SK-N-SH (cell line): ENCODE measurements at regions not wholly inside any gene's neighbourhood (a gene's known extent, or its start where the extent isn't known, plus 50 kb on each side); places are given as distances from the start of the nearest gene placed in this dataset.

Source experiments
- CHD2 ChIP-seq: fragments of 150-350 bp; IDR thresholded peaks from 2 replicates; pipeline ENCODE4 v1.6.1; 2018; ENCODE audit warnings: low read length; ENCODE audit not compliant: partially characterized antibody
- GABPA ChIP-seq: IDR thresholded peaks from 2 replicates; pipeline ENCODE4 v1.4.0; 2012; ENCODE audit warnings: low read depth, mild to moderate bottlenecking
- NRF1 ChIP-seq: IDR thresholded peaks from 2 replicates; pipeline ENCODE4 v1.6.1; 2012; ENCODE audit warnings: low read depth, mild to moderate bottlenecking, low read length
- RXRA ChIP-seq: IDR thresholded peaks from 2 replicates; pipeline ENCODE4 v1.4.0; 2012; ENCODE audit warnings: low read depth, mild to moderate bottlenecking, borderline replicate concordance
- TCF12 ChIP-seq: IDR thresholded peaks from 2 replicates; pipeline ENCODE4 v1.4.0; 2012
- TEAD4 ChIP-seq: IDR thresholded peaks from 2 replicates; pipeline ENCODE4 v1.4.0; 2012; ENCODE audit warnings: mild to moderate bottlenecking, borderline replicate concordance; ENCODE audit not compliant: insufficient read depth
- YY1 ChIP-seq: IDR thresholded peaks from 2 replicates; pipeline ENCODE4 v1.4.0; 2012; ENCODE audit warnings: low read depth, mild to moderate bottlenecking
- TF ChIP-seq, protein P1 (sequence below): fragments of 200-600 bp; sonication (generic); IDR thresholded peaks from 2 replicates; pipeline ENCODE4 v1.6.1; 2017; ENCODE audit warnings: antibody characterized with exemption, mild to moderate bottlenecking, moderate library complexity

DNA sequence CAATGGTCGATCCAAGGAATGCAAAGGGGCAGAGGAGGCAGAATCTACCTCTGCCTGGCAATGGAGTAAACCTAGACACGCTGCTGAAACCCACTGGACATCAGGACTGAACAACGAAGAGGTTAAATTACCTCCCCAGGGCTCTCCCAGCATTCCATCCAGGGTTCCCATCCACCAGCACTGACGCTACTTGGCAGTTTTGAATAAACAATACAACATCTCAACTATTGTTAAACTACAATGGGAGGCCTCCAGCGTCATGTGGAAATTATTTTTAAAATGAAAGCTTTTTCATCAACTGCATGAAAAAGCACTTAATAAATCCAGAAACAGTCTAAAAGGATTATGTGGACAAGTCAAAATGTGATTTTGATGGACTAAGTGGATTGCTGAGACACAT is 96.8 kb upstream of the NHSL1 start:
- TF ChIP-seq, protein P1, sequence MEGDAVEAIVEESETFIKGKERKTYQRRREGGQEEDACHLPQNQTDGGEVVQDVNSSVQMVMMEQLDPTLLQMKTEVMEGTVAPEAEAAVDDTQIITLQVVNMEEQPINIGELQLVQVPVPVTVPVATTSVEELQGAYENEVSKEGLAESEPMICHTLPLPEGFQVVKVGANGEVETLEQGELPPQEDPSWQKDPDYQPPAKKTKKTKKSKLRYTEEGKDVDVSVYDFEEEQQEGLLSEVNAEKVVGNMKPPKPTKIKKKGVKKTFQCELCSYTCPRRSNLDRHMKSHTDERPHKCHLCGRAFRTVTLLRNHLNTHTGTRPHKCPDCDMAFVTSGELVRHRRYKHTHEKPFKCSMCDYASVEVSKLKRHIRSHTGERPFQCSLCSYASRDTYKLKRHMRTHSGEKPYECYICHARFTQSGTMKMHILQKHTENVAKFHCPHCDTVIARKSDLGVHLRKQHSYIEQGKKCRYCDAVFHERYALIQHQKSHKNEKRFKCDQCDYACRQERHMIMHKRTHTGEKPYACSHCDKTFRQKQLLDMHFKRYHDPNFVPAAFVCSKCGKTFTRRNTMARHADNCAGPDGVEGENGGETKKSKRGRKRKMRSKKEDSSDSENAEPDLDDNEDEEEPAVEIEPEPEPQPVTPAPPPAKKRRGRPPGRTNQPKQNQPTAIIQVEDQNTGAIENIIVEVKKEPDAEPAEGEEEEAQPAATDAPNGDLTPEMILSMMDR = no peak
- no peak for TF ChIP-seq TEAD4
- no peak for TF ChIP-seq GABPA
- no peak for TF ChIP-seq TCF12
- TF ChIP-seq YY1 = no peak
- no peak for TF ChIP-seq RXRA
- no peak for TF ChIP-seq NRF1
- no peak for TF ChIP-seq CHD2
